Esophagus squamous epithelium (tissue), 4 donors: ENCODE measurements at regions not wholly inside any gene's neighbourhood (a gene's known extent, or its start where the extent isn't known, plus 50 kb on each side); places are given as distances from the start of the nearest gene placed in this dataset.

Experiments
- CTCF ChIP-seq, 6 experiments: fragments of 450-650 bp in 4 of 6; fragments of 200-600 bp in 2 of 6; sonication (generic) in 2 of 6; IDR thresholded peaks; one replicate each; pipeline ENCODE4 v1.5.1; 2016 to 2019; ENCODE audit warnings: antibody characterized with exemption in 6 of 6, mild to moderate bottlenecking in 4 of 6, moderate library complexity in 4 of 6
- POLR2A ChIP-seq, 4 donors: fragments of 450-650 bp; IDR thresholded peaks; one replicate each; pipeline ENCODE4 v1.6.1; 2017; ENCODE audit warnings: antibody characterized with exemption in 4 of 4, mild to moderate bottlenecking in 4 of 4, moderate library complexity in 3 of 4

GRCh38 chr3:59482684-59483083, 432.9 kb upstream of the CFAP20DC start:
- TF ChIP-seq CTCF (IDR thresholded peaks at IDR 0.05) (no peak), POLR2A (IDR thresholded peaks at IDR 0.05) (no peak)
